ENCODE measurements at regions not wholly inside any gene's neighbourhood (a gene's known extent, or its start where the extent isn't known, plus 50 kb on each side); places are given as distances from the start of the nearest gene placed in this dataset.

DNA sequence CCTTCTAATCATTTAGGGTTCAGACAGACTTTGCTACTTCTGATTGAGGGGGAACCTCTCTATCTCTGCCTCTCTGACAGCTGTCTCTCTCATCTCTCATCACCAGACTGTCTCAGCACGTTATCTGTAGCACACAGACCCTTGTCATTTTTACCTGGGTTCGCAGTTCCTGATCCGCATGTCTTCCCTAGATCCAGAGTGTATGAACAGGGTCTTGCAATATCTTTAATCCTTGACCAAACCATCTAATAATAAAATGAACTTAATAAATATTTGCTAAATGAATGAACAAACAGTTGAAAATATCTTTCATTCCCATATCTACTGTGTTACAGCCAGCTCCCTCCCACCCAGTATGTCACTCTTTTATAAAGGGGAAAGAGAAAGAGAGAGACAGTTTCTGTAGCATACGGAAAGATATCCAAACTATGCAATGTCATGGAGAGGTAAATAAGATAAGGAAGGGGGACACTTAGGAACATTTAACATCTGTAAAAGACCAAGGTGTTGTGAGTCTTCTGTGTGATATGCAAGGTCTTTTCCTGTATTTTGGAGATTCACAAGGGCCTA lies 507.6 kb downstream of the SUCLG1 start:
- Histone ChIP-seq H3K27me3 (ENCODE audit: insufficient read depth, low read length, poor library complexity) (no peaks in the 10 kb centered on the region), H2AFZ (ENCODE audit: low read depth, low read length) (no peak overlapping the region), H4K20me1 (ENCODE audit: insufficient read depth, low read length) (no peaks in the 10 kb centered on the region), H3K79me2 (ENCODE audit: insufficient read depth, low read length) (no peaks in the 10 kb centered on the region), H3K9me3 (ENCODE audit: insufficient read depth, low read length, severe bottlenecking) (no peaks in the 10 kb centered on the region), H3K4me3 (ENCODE audit: low read depth in 1 of 2, low read length in 2 of 2) (no peak overlapping the region), H3K36me3 (ENCODE audit: insufficient read depth, low read length) (no peaks in the 10 kb centered on the region), H3K4me2 (ENCODE audit: insufficient read depth, low read length) (no peak overlapping the region), H3K4me1 (ENCODE audit: insufficient read depth, low read length) (no peaks in the 10 kb centered on the region), H3K9ac (ENCODE audit: low read depth, low read length) (no peak overlapping the region), H3K27ac (ENCODE audit: low read length) (no peak overlapping the region)
- ATAC-seq (ENCODE audit: insufficient read depth, low read depth): no peak
- TF ChIP-seq, protein P1, sequence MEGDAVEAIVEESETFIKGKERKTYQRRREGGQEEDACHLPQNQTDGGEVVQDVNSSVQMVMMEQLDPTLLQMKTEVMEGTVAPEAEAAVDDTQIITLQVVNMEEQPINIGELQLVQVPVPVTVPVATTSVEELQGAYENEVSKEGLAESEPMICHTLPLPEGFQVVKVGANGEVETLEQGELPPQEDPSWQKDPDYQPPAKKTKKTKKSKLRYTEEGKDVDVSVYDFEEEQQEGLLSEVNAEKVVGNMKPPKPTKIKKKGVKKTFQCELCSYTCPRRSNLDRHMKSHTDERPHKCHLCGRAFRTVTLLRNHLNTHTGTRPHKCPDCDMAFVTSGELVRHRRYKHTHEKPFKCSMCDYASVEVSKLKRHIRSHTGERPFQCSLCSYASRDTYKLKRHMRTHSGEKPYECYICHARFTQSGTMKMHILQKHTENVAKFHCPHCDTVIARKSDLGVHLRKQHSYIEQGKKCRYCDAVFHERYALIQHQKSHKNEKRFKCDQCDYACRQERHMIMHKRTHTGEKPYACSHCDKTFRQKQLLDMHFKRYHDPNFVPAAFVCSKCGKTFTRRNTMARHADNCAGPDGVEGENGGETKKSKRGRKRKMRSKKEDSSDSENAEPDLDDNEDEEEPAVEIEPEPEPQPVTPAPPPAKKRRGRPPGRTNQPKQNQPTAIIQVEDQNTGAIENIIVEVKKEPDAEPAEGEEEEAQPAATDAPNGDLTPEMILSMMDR (IDR thresholded peaks at IDR 0.05; ENCODE audit: borderline replicate concordance, extremely low read depth, low read length, poor library complexity, severe bottlenecking): no peak
- no peak for TF ChIP-seq EZH2 (IDR thresholded peaks at IDR 0.05; ENCODE audit: borderline replicate concordance, low read depth, low read length, severe bottlenecking)
- no peak for DNase-seq

- H3K79me2 ChIP-seq (ENCODE audit: insufficient read depth, low read length): no peaks in the 10 kb centered on the region
- no peaks in the 10 kb centered on the region for H3K4me1 ChIP-seq (ENCODE audit: insufficient read depth, low read length)
- no peaks in the 10 kb centered on the region for H3K36me3 ChIP-seq (ENCODE audit: insufficient read depth, low read length)
- H2AFZ ChIP-seq (ENCODE audit: low read depth, low read length): no peak overlapping the region
- H3K4me3 ChIP-seq (ENCODE audit: low read depth in 1 of 2, low read length in 2 of 2): no peak overlapping the region
- TF ChIP-seq, protein P1 (IDR thresholded peaks at IDR 0.05; ENCODE audit: borderline replicate concordance, extremely low read depth, low read length, poor library complexity, severe bottlenecking): no peak
- TF ChIP-seq EZH2 (IDR thresholded peaks at IDR 0.05; ENCODE audit: borderline replicate concordance, low read depth, low read length, severe bottlenecking): no peak
- DNase-seq: no peak
- no peaks in the 10 kb centered on the region for H4K20me1 ChIP-seq (ENCODE audit: insufficient read depth, low read length)
- ATAC-seq (ENCODE audit: insufficient read depth, low read depth): no peak
- H3K9me3 ChIP-seq (ENCODE audit: insufficient read depth, low read length, severe bottlenecking): no peaks in the 10 kb centered on the region
- H3K27ac ChIP-seq (ENCODE audit: low read length): no peak overlapping the region
- no peak overlapping the region for H3K9ac ChIP-seq (ENCODE audit: low read depth, low read length)
- H3K27me3 ChIP-seq (ENCODE audit: insufficient read depth, low read length, poor library complexity): no peaks in the 10 kb centered on the region
- H3K4me2 ChIP-seq (ENCODE audit: insufficient read depth, low read length): no peak overlapping the region
These were observed 509.7 kb downstream of the SUCLG1 start for GRCh38 chr2:83949361-83949760.

DNA sequence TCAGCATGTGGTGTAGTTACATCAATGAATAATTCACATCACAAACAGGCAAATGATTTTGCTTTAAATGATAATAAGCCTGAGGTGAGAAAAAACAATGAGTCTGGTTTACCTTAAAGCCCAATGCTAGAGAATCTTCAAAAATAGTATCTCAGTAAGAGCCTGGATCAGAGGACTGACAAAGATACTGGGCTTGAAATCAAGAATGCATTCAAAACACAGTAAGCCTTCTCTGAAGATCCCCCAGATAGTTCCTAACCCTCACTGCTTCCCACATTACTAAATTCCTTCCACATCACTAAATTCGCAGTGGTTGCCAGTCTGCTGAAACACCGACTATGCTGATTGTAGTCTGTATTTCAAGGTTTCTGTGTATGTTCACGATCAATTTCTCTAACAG lies 514.9 kb downstream of the SUCLG1 start:
- no peak for TF ChIP-seq EZH2 (IDR thresholded peaks at IDR 0.05; ENCODE audit: borderline replicate concordance, low read depth, low read length, severe bottlenecking)
- TF ChIP-seq, protein P1 (IDR thresholded peaks at IDR 0.05; ENCODE audit: borderline replicate concordance, extremely low read depth, low read length, poor library complexity, severe bottlenecking): no peak
- Histone ChIP-seq H3K9ac (ENCODE audit: low read depth, low read length) (no peak overlapping the region), H3K4me2 (ENCODE audit: insufficient read depth, low read length) (no peak overlapping the region), H3K4me1 (ENCODE audit: insufficient read depth, low read length) (no peaks in the 10 kb centered on the region), H4K20me1 (ENCODE audit: insufficient read depth, low read length) (no peaks in the 10 kb centered on the region), H3K27ac (ENCODE audit: low read length) (no peak overlapping the region), H2AFZ (ENCODE audit: low read depth, low read length) (no peak overlapping the region), H3K27me3 (ENCODE audit: insufficient read depth, low read length, poor library complexity) (no peaks in the 10 kb centered on the region), H3K4me3 (ENCODE audit: low read depth in 1 of 2, low read length in 2 of 2) (no peak overlapping the region), H3K9me3 (ENCODE audit: insufficient read depth, low read length, severe bottlenecking) (no peaks in the 10 kb centered on the region), H3K36me3 (ENCODE audit: insufficient read depth, low read length) (no peaks in the 10 kb centered on the region), H3K79me2 (ENCODE audit: insufficient read depth, low read length) (no peaks in the 10 kb centered on the region)
- ATAC-seq (ENCODE audit: insufficient read depth, low read depth) (no peak), DNase-seq (no peak)

DNA sequence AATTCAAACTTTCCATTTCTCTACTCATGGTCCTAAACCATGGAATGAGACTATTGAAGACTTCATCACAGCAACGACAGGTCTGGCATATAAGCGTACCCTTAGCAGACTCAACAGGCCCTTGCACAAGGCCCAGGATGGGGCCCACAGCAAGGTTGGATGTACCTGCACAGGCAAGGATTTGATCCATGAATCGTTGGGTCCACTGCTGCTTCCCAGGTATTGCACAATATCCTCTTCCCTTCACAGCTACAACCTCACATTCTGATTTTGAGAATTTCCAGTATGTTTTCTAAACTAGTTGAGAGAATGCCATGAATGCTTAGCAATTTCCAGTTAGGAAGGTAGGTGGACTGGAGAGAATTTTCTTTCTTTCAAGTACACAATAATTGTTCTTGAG lies 515.8 kb downstream of the SUCLG1 start:
- Histone ChIP-seq H3K9me3 (ENCODE audit: insufficient read depth, low read length, severe bottlenecking) (no peaks in the 10 kb centered on the region), H3K9ac (ENCODE audit: low read depth, low read length) (no peak overlapping the region), H3K27me3 (ENCODE audit: insufficient read depth, low read length, poor library complexity) (no peaks in the 10 kb centered on the region), H3K79me2 (ENCODE audit: insufficient read depth, low read length) (no peaks in the 10 kb centered on the region), H3K4me2 (ENCODE audit: insufficient read depth, low read length) (no peak overlapping the region), H4K20me1 (ENCODE audit: insufficient read depth, low read length) (no peaks in the 10 kb centered on the region), H2AFZ (ENCODE audit: low read depth, low read length) (no peak overlapping the region), H3K36me3 (ENCODE audit: insufficient read depth, low read length) (no peaks in the 10 kb centered on the region), H3K27ac (ENCODE audit: low read length) (no peak overlapping the region), H3K4me1 (ENCODE audit: insufficient read depth, low read length) (no peaks in the 10 kb centered on the region), H3K4me3 (ENCODE audit: low read depth in 1 of 2, low read length in 2 of 2) (no peak overlapping the region)
- DNase-seq (no peak), ATAC-seq (ENCODE audit: insufficient read depth, low read depth) (no peak)
- TF ChIP-seq, protein P1 (IDR thresholded peaks at IDR 0.05; ENCODE audit: borderline replicate concordance, extremely low read depth, low read length, poor library complexity, severe bottlenecking): no peak
- TF ChIP-seq EZH2 (IDR thresholded peaks at IDR 0.05; ENCODE audit: borderline replicate concordance, low read depth, low read length, severe bottlenecking): no peak
